SK-N-SH (cell line): ENCODE measurements at regions not wholly inside any gene's neighbourhood (a gene's known extent, or its start where the extent isn't known, plus 50 kb on each side); places are given as distances from the start of the nearest gene placed in this dataset.

Source experiments
- CTCF ChIA-PET: fragments of 300-600, 350-600 bp; formaldehyde crosslinking; extraction: SDS; loops from one replicate; lab custom pipeline; 2021; lab: Yijun Ruan, JAX
- POLR2A ChIA-PET: fragments of 350-600 bp; sonication (Branson Sonifier 250); formaldehyde crosslinking; extraction: SDS; loops from one replicate; lab custom pipeline; 2020; ENCODE audit warnings: antibody characterized with exemption, inconsistent platforms; lab: Yijun Ruan, JAX
- DNase-seq: peaks from one replicate; pipeline ENCODE4 v3.0.0; 2012
- H2AFZ ChIP-seq: fragments of 200-600 bp; sonication (generic); 2 replicates; pipeline ENCODE4 v1.8.1; 2016; ENCODE audit warnings: antibody characterized with exemption, mild to moderate bottlenecking, low read depth
- H3F3A ChIP-seq: fragments of 200-600 bp; sonication (generic); replicated peaks from 2 replicates; pipeline ENCODE3; 2016; ENCODE audit warnings: antibody characterized with exemption, mild to moderate bottlenecking; ENCODE audit not compliant: insufficient read depth
- H3K27ac ChIP-seq, 2 experiments: fragments of 200-500 bp in 1 of 2; fragments of 200-600 bp in 1 of 2; sonication (Bioruptor generic) in 1 of 2; sonication (generic), shearing (Covaris generic) in 1 of 2; 2 replicates each; pipeline versions ENCODE4 v1.5.1 to v1.6.1; 2014 to 2016; ENCODE audit warnings: low read depth in 2 of 2, inconsistent platforms in 1 of 2, low read length in 1 of 2, mild to moderate bottlenecking in 1 of 2, mixed read lengths in 1 of 2
- H3K27me3 ChIP-seq: fragments of 200-600 bp; sonication (generic), shearing (Covaris generic); 2 replicates; pipeline ENCODE4 v1.6.1; 2016; ENCODE audit warnings: mixed run types; ENCODE audit not compliant: insufficient read depth
- H3K36me3 ChIP-seq, 2 experiments: fragments of 200-500 bp in 1 of 2; fragments of 200-600 bp in 1 of 2; sonication (Bioruptor generic) in 1 of 2; sonication (generic) in 1 of 2; replicated peaks in 1 of 2; 2 replicates each; pipeline versions ENCODE3 to v1.5.1; 2014 to 2016; ENCODE audit warnings: low read length in 1 of 2, mild to moderate bottlenecking in 1 of 2; ENCODE audit not compliant: insufficient read depth in 2 of 2, control insufficient read depth in 1 of 2
- H3K4me1 ChIP-seq, 2 experiments: fragments of 200-500 bp in 1 of 2; fragments of 200-600 bp in 1 of 2; sonication (Bioruptor generic) in 1 of 2; sonication (generic), shearing (Covaris generic) in 1 of 2; 2 replicates each; pipeline versions ENCODE4 v1.5.1 to v1.6.1; 2014 to 2016; ENCODE audit warnings: low read depth in 1 of 2, low read length in 1 of 2, mixed run types in 1 of 2; ENCODE audit not compliant: insufficient read depth in 2 of 2, control insufficient read depth in 1 of 2
- H3K4me2 ChIP-seq: fragments of 200-600 bp; sonication (generic), shearing (Covaris generic); 2 replicates; pipeline ENCODE4 v1.6.1; 2017; ENCODE audit warnings: mixed run types
- H3K4me3 ChIP-seq, 2 experiments: fragments of 200-500 bp in 1 of 2; fragments of 200-600 bp in 1 of 2; sonication (Bioruptor generic) in 1 of 2; sonication (generic), shearing (Covaris generic) in 1 of 2; 2 replicates each; pipeline versions ENCODE4 v1.5.1 to v1.8.1; 2014 to 2016; ENCODE audit warnings: low read depth in 2 of 2, inconsistent platforms in 1 of 2, low read length in 1 of 2, mild to moderate bottlenecking in 1 of 2, mixed read lengths in 1 of 2, moderate library complexity in 1 of 2
- H3K79me2 ChIP-seq: fragments of 200-600 bp; sonication (generic); 2 replicates; pipeline ENCODE4 v1.8.1; 2017; ENCODE audit warnings: mild to moderate bottlenecking; ENCODE audit not compliant: insufficient read depth
- H3K9ac ChIP-seq: fragments of 200-600 bp; sonication (generic); 2 replicates; pipeline ENCODE4 v1.6.1; 2017; ENCODE audit warnings: mixed run types
- H3K9me2 ChIP-seq: fragments of 200-600 bp; sonication (generic); 2 replicates; pipeline ENCODE4 v1.6.1; 2017; ENCODE audit warnings: mixed run types
- H3K9me3 ChIP-seq: fragments of 200-600 bp; sonication (generic); 2 replicates; pipeline ENCODE4 v1.6.1; 2017; ENCODE audit warnings: mixed run types, mild to moderate bottlenecking, moderate library complexity
- H4K20me1 ChIP-seq: fragments of 200-600 bp; sonication (generic); 2 replicates; pipeline ENCODE4 v1.6.1; 2017; ENCODE audit warnings: mild to moderate bottlenecking, mixed run types; ENCODE audit not compliant: insufficient read depth
- EZH2phosphoT487 ChIP-seq: fragments of 200-600 bp; sonication (generic); IDR thresholded peaks from 2 replicates; pipeline ENCODE4 v1.6.1; 2017; ENCODE audit warnings: low read depth, mixed run types, mild to moderate bottlenecking, antibody characterized with exemption, moderate library complexity, borderline replicate concordance
- FOSL2 ChIP-seq: IDR thresholded peaks from 2 replicates; pipeline ENCODE4 v1.4.0; 2012; ENCODE audit warnings: low read depth, mild to moderate bottlenecking, moderate library complexity, borderline replicate concordance
- GABPA ChIP-seq: IDR thresholded peaks from 2 replicates; pipeline ENCODE4 v1.4.0; 2012; ENCODE audit warnings: low read depth, mild to moderate bottlenecking
- GATA2 ChIP-seq: sonication (generic); formaldehyde crosslinking; IDR thresholded peaks from 2 replicates; pipeline ENCODE4 v1.5.0; 2020; ENCODE audit warnings: mild to moderate bottlenecking, missing genetic modification reagents
- IRF3 ChIP-seq: fragments of 150-350 bp; IDR thresholded peaks from 2 replicates; pipeline ENCODE4 v1.6.1; 2016; ENCODE audit warnings: mild to moderate bottlenecking, low read depth, low read length
- JUND ChIP-seq: IDR thresholded peaks from 2 replicates; pipeline ENCODE4 v1.4.0; 2012
- MXI1 ChIP-seq: IDR thresholded peaks from 2 replicates; pipeline ENCODE4 v1.6.1; 2012; ENCODE audit warnings: mild to moderate bottlenecking, low read depth, low read length, improper control_type of control experiment
- NRF1 ChIP-seq: IDR thresholded peaks from 2 replicates; pipeline ENCODE4 v1.6.1; 2012; ENCODE audit warnings: low read depth, mild to moderate bottlenecking, low read length
- RAD21 ChIP-seq: IDR thresholded peaks from 2 replicates; pipeline ENCODE4 v1.6.1; 2012; ENCODE audit warnings: mild to moderate bottlenecking, low read length
- RCOR1 ChIP-seq: fragments of 150-350 bp; IDR thresholded peaks from 2 replicates; pipeline ENCODE4 v1.6.1; 2017; ENCODE audit warnings: antibody characterized with exemption, low read length
- REST ChIP-seq: IDR thresholded peaks from 2 replicates; pipeline ENCODE4 v1.6.1; 2012; ENCODE audit warnings: mild to moderate bottlenecking, low read depth, low read length, moderate library complexity
- RFX5 ChIP-seq: IDR thresholded peaks from 2 replicates; pipeline ENCODE4 v1.6.1; 2012; ENCODE audit warnings: mild to moderate bottlenecking, improper control_type of control experiment, low read length
- SIN3A ChIP-seq: IDR thresholded peaks from 2 replicates; pipeline ENCODE4 v1.6.1; 2012; ENCODE audit warnings: low read depth, mild to moderate bottlenecking, low read length, moderate library complexity, borderline replicate concordance
- SMC3 ChIP-seq: IDR thresholded peaks from 2 replicates; pipeline ENCODE4 v1.6.1; 2012; ENCODE audit warnings: low read depth, low read length, improper control_type of control experiment
- TAF1 ChIP-seq: IDR thresholded peaks from 2 replicates; pipeline ENCODE4 v1.6.1; 2012; ENCODE audit warnings: low read depth, mild to moderate bottlenecking, low read length, moderate library complexity, borderline replicate concordance
- TCF12 ChIP-seq: IDR thresholded peaks from 2 replicates; pipeline ENCODE4 v1.4.0; 2012
- ZBTB33 ChIP-seq: IDR thresholded peaks from 2 replicates; pipeline ENCODE4 v1.4.0; 2012; ENCODE audit warnings: low read depth, borderline replicate concordance
- WGBS: methylation state at CpG from one replicate; pipeline ENCODE4 v1.1.6; 2017; ENCODE audit warnings: low lambda C conversion rate; 5-methylcytosine and 5-hydroxymethylcytosine counted together
- TF ChIP-seq, protein P1 (sequence below): IDR thresholded peaks from 2 replicates; pipeline ENCODE4 v1.4.0; 2012; ENCODE audit warnings: low read depth, borderline replicate concordance
- TF ChIP-seq, protein P2 (sequence below): IDR thresholded peaks from 2 replicates; pipeline ENCODE4; 2012

- no peaks in the 10 kb centered on the region for H4K20me1 ChIP-seq
- H3F3A ChIP-seq, result no peaks in the 10 kb centered on the region
- no peaks in the 10 kb centered on the region for H3K9me3 ChIP-seq
- H2AFZ ChIP-seq, result no peak overlapping the region
- H3K4me1 ChIP-seq, result no peaks in the 10 kb centered on the region
- H3K36me3 ChIP-seq, result no peaks in the 10 kb centered on the region
- ChIA-PET CTCF (no interaction called here), POLR2A (no interaction called here)
- H3K27ac ChIP-seq, result no peak overlapping the region
- H3K9me2 ChIP-seq, result no peaks in the 10 kb centered on the region
- no peak overlapping the region for H3K9ac ChIP-seq
- no peak overlapping the region for H3K4me3 ChIP-seq
- H3K27me3 ChIP-seq, result no peaks in the 10 kb centered on the region
- DNase-seq, result no peak
- no peaks in the 10 kb centered on the region for H3K79me2 ChIP-seq
- H3K4me2 ChIP-seq, result no peak overlapping the region
- 2% methylated on average over 5 of the region's 5 CpGs for WGBS
- TF ChIP-seq IRF3, result no peak
- TF ChIP-seq EZH2phosphoT487, result no peak
- no peak for TF ChIP-seq SMC3
- no peak for TF ChIP-seq SIN3A
- no peak for TF ChIP-seq GABPA
- no peak for TF ChIP-seq FOSL2
- TF ChIP-seq GATA2 (CRISPR knock-in tag), result no peak
- TF ChIP-seq TAF1, result no peak
- no peak for TF ChIP-seq RFX5
- no peak for TF ChIP-seq RAD21
- TF ChIP-seq REST, result no peak
- no peak for TF ChIP-seq TCF12
- no peak for TF ChIP-seq JUND
- TF ChIP-seq RCOR1, result no peak
- TF ChIP-seq NRF1, result no peak
- no peak for TF ChIP-seq ZBTB33
- TF ChIP-seq, protein P1, sequence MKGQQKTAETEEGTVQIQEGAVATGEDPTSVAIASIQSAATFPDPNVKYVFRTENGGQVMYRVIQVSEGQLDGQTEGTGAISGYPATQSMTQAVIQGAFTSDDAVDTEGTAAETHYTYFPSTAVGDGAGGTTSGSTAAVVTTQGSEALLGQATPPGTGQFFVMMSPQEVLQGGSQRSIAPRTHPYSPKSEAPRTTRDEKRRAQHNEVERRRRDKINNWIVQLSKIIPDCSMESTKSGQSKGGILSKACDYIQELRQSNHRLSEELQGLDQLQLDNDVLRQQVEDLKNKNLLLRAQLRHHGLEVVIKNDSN, result no peak
- no peak for TF ChIP-seq MXI1
- TF ChIP-seq, protein P2, sequence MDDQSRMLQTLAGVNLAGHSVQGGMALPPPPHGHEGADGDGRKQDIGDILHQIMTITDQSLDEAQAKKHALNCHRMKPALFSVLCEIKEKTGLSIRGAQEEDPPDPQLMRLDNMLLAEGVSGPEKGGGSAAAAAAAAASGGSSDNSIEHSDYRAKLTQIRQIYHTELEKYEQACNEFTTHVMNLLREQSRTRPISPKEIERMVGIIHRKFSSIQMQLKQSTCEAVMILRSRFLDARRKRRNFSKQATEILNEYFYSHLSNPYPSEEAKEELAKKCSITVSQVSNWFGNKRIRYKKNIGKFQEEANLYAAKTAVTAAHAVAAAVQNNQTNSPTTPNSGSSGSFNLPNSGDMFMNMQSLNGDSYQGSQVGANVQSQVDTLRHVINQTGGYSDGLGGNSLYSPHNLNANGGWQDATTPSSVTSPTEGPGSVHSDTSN, result no peak
Measured at GRCh38 chr5:4208996-4209395, 613.4 kb downstream of the IRX1 start.
